ENCODE measurements at regions not wholly inside any gene's neighbourhood (a gene's known extent, or its start where the extent isn't known, plus 50 kb on each side); places are given as distances from the start of the nearest gene placed in this dataset.

- no peak for DNase-seq
- no peaks in the 10 kb centered on the region for H3K9me3 Mint-ChIP-seq (ENCODE audit: unreplicated experiment)
- no peak for TF ChIP-seq CTCF (IDR thresholded peaks at IDR 0.05; ENCODE audit: partially characterized antibody, unreplicated experiment)
- no peaks in the 10 kb centered on the region for H3K27me3 Mint-ChIP-seq (ENCODE audit: unreplicated experiment)
- no peak overlapping the region for H3K4me3 Mint-ChIP-seq (ENCODE audit: unreplicated experiment)
- H3K4me1 Mint-ChIP-seq (ENCODE audit: low read depth, unreplicated experiment): peaks cover 2% of the 10 kb centered on the region
- peaks cover 4% of the 10 kb centered on the region for H3K36me3 Mint-ChIP-seq (ENCODE audit: unreplicated experiment)
- H3K27ac Mint-ChIP-seq (ENCODE audit: unreplicated experiment): no peak overlapping the region
Measured at GRCh38 chr7:136039577-136040345, 62.6 kb upstream of the MTPN start.

GRCh38 chr7:136036336-136036735 is 59.2 kb upstream of the MTPN start:
- H3K9me3 Mint-ChIP-seq (ENCODE audit: unreplicated experiment): no peaks in the 10 kb centered on the region
- no peak overlapping the region for H3K27ac Mint-ChIP-seq (ENCODE audit: unreplicated experiment)
- no peaks in the 10 kb centered on the region for H3K27me3 Mint-ChIP-seq (ENCODE audit: unreplicated experiment)
- DNase-seq: no peak
- no peaks in the 10 kb centered on the region for H3K36me3 Mint-ChIP-seq (ENCODE audit: unreplicated experiment)
- H3K4me3 Mint-ChIP-seq (ENCODE audit: unreplicated experiment): no peak overlapping the region
- no peak for TF ChIP-seq CTCF (IDR thresholded peaks at IDR 0.05; ENCODE audit: partially characterized antibody, unreplicated experiment)
- peaks cover 2% of the 10 kb centered on the region for H3K4me1 Mint-ChIP-seq (ENCODE audit: low read depth, unreplicated experiment)

GRCh38 chr7:136034132-136034531 is 57.0 kb upstream of the MTPN start:
- Mint-ChIP-seq H3K9me3 (ENCODE audit: unreplicated experiment) (no peaks in the 10 kb centered on the region), H3K27me3 (ENCODE audit: unreplicated experiment) (no peaks in the 10 kb centered on the region), H3K4me1 (ENCODE audit: low read depth, unreplicated experiment) (no peaks in the 10 kb centered on the region), H3K4me3 (ENCODE audit: unreplicated experiment) (no peak overlapping the region), H3K27ac (ENCODE audit: unreplicated experiment) (no peak overlapping the region), H3K36me3 (ENCODE audit: unreplicated experiment) (no peaks in the 10 kb centered on the region)
- DNase-seq: no peak
- no peak for TF ChIP-seq CTCF (IDR thresholded peaks at IDR 0.05; ENCODE audit: partially characterized antibody, unreplicated experiment)

GRCh38 chr7:136033413-136034031 is 56.4 kb upstream of the MTPN start:
- no peaks in the 10 kb centered on the region for H3K36me3 Mint-ChIP-seq (ENCODE audit: unreplicated experiment)
- no peak overlapping the region for H3K4me3 Mint-ChIP-seq (ENCODE audit: unreplicated experiment)
- no peak overlapping the region for H3K27ac Mint-ChIP-seq (ENCODE audit: unreplicated experiment)
- H3K9me3 Mint-ChIP-seq (ENCODE audit: unreplicated experiment): no peaks in the 10 kb centered on the region
- no peaks in the 10 kb centered on the region for H3K4me1 Mint-ChIP-seq (ENCODE audit: low read depth, unreplicated experiment)
- H3K27me3 Mint-ChIP-seq (ENCODE audit: unreplicated experiment): no peaks in the 10 kb centered on the region
- no peak for DNase-seq
- no peak for TF ChIP-seq CTCF (IDR thresholded peaks at IDR 0.05; ENCODE audit: partially characterized antibody, unreplicated experiment)

- no peaks in the 10 kb centered on the region for H3K9me3 Mint-ChIP-seq (ENCODE audit: unreplicated experiment)
- H3K4me1 Mint-ChIP-seq (ENCODE audit: low read depth, unreplicated experiment): no peaks in the 10 kb centered on the region
- no peaks in the 10 kb centered on the region for H3K36me3 Mint-ChIP-seq (ENCODE audit: unreplicated experiment)
- H3K27ac Mint-ChIP-seq (ENCODE audit: unreplicated experiment): no peak overlapping the region
- DNase-seq: no peak
- no peak for TF ChIP-seq CTCF (IDR thresholded peaks at IDR 0.05; ENCODE audit: partially characterized antibody, unreplicated experiment)
- H3K27me3 Mint-ChIP-seq (ENCODE audit: unreplicated experiment): no peaks in the 10 kb centered on the region
- H3K4me3 Mint-ChIP-seq (ENCODE audit: unreplicated experiment): no peak overlapping the region
Measured at GRCh38 chr7:136030867-136031318, 53.7 kb upstream of the MTPN start.

Measured in glutamatergic neuron (in vitro differentiated cells).